GM10266 (cell line): ENCODE measurements at regions not wholly inside any gene's neighbourhood (a gene's known extent, or its start where the extent isn't known, plus 50 kb on each side); places are given as distances from the start of the nearest gene placed in this dataset.

ENCODE experiments used
- DNase-seq: peaks from one replicate; pipeline ENCODE4 v3.0.0; 2012; ENCODE audit errors: extremely low spot score
- CTCF ChIP-seq: IDR thresholded peaks from 2 replicates; pipeline ENCODE4 v1.5.1; 2012; ENCODE audit warnings: mild to moderate bottlenecking, low read depth; ENCODE audit not compliant: control insufficient read depth, insufficient read depth; ENCODE audit errors: missing control alignments

GRCh38 chr13:33963134-33963533 lies 145.2 kb downstream of the RFC3 start:
- no peak for DNase-seq
- TF ChIP-seq CTCF: no peak

GRCh38 chr13:33963895-33964294 lies 145.9 kb downstream of the RFC3 start:
- TF ChIP-seq CTCF: no peak

GRCh38 chr13:33968520-33969507 lies 150.9 kb downstream of the RFC3 start:
- TF ChIP-seq CTCF: no peak
- DNase-seq: no peak

More at GRCh38 chr13:33963895-33964294, 145.9 kb downstream of the RFC3 start:
- no peak for DNase-seq

- TF ChIP-seq CTCF: no peak
- DNase-seq: no peak
Observed at GRCh38 chr13:33970746-33971561, 153.0 kb downstream of the RFC3 start.

- DNase-seq: no peak
- TF ChIP-seq CTCF: no peak
Observed at GRCh38 chr13:33971562-33971819, 153.5 kb downstream of the RFC3 start.

GRCh38 chr13:33973194-33973593 lies 155.2 kb downstream of the RFC3 start:
- no peak for DNase-seq
- TF ChIP-seq CTCF: no peak

GRCh38 chr13:33976965-33977364 lies 159.0 kb downstream of the RFC3 start:
- TF ChIP-seq CTCF: no peak
- DNase-seq: no peak
